ENCODE measurements at regions not wholly inside any gene's neighbourhood (a gene's known extent, or its start where the extent isn't known, plus 50 kb on each side); places are given as distances from the start of the nearest gene placed in this dataset.

DNA sequence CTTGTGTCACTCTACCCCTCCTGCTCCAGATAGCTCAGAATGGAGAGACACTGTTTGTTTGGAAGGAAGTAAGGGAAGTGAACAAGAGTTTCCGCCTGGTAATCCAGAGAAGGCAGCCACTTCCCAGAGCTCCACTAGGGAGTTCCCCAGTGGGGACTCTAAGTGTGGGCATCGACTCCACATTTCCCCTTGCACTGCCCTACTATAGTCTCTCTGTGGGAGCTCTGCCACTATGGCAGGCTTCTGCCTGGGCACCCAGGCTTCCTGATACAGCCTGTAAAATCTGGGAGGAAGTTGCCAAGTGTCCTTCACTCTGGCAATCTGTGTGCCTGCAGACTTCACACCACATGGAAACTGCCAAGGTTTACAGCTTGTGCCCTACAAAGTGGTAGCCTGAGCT is 245.8 kb upstream of the DMD start:
- TF ChIP-seq POLR2A (IDR thresholded peaks at IDR 0.05; ENCODE audit: low read depth, low read length), result no peak
- TF ChIP-seq SPI1 (IDR thresholded peaks at IDR 0.05; ENCODE audit: low read depth, low read length), result no peak
- TF ChIP-seq POLR2AphosphoS5 (IDR thresholded peaks at IDR 0.05; ENCODE audit: low read depth, low read length), result no peak

Data from GM12891 (cell line).